HG03565 (cell line): ENCODE measurements at regions not wholly inside any gene's neighbourhood (a gene's known extent, or its start where the extent isn't known, plus 50 kb on each side); places are given as distances from the start of the nearest gene placed in this dataset.
"Not testable (repeated sequence)": the region's sequence is repeated elsewhere in the genome, so short reads cannot be mapped to it uniquely, and the experiment has no call there.

ENCODE experiments used
- ATAC-seq: cut with Tn5 transposase; IDR thresholded peaks from one replicate; pipeline ENCODE4 v1.9.1; 2021; ENCODE audit warnings: mild to moderate bottlenecking, moderate library complexity; ENCODE audit not compliant: unreplicated experiment

DNA sequence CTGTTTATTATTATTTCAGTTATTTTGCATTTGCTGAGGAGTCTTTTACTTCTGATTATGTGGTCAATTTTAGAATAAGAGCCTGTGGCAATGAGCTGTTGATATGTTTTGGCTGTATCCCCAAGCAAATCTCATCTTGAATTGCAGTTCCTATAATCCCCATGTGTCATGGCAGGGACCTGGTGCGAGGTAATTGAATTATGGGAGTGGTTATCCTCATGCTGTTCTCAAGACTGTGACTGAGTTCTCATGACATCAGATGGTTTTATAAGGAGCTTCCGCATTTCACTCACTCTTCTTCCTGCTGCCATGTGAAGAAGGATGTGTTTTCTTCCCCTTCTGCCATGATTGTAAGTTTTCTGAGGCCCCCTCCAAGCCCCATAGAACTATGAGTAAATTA lies 114.9 kb upstream of the SLCO6A1 start:
- no peak for ATAC-seq

DNA sequence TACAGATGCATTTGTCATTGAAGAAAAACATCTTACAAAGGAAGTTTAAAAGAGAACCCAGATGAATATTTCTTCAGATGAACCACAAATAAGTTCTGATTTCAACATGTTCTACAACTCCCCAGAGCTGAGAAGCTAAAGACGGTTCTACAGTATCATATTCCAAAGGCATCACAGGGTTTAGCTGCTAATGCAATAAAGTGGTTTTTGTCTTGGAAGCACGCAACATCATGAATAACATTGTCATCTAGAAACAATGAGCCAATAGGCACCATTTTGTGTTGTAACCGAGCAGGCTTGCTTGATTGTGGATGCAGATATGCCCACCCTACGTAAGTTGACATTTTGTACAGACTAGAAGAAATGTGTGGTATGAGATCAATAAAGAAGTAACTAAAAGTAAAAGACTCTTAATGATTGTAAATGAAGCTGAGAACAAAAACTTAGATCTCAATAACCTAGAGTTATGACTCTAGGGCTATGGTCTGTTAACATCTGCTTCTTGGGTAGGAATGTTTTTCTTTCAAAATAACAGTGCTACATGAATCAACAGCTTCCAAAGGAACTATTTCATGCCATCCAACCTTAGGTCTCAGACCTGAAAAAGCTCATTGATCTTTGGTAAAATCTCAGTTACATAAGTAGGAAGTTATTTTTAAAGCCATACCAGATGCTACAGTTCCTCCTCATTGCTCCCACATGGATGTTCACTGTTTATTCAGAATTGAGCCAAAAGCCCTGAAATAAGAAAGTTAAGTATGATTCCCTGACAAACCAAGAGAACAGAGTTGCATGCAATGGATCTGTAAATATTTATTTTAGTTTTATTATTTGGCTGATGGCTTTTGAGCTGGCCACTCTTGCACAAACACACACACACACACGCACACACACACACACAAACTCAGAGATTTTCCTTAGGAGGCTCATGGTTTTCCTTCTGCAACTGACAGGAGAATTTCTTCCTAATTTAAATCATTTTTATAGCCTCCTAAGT lies 118.7 kb upstream of the SLCO6A1 start:
- ATAC-seq: no peak

DNA sequence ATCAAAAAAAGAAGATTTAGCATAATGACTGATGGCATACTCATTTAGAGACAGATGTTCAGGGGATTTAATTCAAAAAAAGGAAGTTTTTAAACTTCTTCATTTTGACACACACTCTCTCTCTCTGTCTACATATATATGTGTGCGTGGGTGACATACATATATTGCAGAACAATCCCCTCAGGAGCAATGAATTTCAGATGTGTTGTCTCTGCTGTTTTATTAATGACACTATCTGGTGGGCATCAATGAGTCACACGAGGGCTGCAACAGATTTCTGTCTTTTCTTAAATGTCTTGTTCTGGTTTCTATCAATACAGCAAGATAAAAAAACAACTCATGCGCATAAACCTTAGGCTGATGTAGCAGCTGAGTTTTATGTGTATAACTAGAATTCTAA lies 123.5 kb upstream of the SLCO6A1 start:
- no peak for ATAC-seq

DNA sequence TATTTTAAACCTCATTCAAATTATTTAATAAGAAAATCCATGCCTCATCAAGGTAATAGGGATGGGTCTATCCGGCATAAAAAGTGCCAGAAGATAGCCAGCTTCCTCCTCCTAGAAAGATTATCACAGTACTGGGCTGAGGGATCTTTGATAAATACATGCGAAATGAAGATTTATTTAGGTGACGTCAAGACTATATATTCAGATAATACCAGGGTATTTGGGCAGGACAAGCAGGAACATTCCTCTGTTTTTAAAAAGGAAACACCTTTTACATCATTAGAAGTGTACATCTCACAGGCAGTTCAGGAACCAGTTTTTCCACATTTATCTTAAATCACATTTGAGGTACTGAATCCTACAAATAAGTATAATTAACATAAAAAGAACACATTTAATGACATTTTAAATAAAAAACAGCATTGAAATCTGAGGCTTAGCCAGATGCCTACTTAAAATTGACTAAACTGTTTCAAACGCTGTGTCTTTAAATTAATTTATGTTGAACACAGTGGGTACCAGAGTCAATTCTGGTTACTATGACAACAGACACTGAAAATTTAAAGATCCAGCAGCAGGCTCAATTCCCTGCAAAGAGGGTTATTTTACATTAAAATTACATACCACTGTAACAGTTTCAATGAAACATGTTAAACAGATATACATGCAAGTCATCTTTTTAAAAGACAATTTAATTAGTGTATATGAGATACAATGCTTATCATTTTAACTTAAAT lies 124.7 kb upstream of the SLCO6A1 start:
- no peak for ATAC-seq

DNA sequence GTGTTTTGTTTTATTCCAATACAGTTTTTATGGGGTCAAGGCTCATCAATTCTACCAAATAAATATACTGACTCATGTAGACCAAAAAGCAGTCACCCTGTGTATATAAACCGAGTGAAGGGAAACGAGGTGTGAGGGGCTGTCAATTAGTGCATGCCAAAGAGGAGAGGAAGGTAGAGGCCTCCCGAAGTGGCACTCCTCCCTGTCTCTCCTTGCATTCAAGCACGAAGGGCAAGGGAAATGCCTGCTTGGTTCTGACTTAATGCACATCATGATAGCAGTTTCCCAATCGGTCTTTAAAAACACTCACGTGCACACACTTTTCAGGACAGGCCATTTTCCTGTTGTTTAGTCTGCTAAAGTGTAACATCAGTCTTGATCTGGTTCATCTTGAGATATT lies 125.6 kb upstream of the SLCO6A1 start:
- no peak for ATAC-seq

DNA sequence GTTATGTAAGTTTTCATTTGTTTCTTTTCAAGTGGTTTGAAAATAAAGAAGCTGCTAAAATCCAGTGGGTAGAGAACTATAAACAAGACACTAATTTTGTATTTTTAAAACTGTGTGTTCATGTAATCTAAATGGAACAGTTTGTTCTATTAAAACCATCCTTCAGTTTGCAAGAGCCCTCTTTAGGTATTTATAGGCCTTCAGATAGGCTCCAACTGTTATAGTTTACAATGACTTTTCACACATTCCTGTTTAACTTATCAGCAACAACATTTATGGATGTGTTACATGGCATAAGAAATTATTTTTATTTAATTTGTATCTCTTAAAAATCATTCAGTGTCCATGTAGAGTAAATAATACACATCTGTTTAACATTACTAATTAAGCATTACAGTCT lies 126.7 kb upstream of the SLCO6A1 start:
- no peak for ATAC-seq

DNA sequence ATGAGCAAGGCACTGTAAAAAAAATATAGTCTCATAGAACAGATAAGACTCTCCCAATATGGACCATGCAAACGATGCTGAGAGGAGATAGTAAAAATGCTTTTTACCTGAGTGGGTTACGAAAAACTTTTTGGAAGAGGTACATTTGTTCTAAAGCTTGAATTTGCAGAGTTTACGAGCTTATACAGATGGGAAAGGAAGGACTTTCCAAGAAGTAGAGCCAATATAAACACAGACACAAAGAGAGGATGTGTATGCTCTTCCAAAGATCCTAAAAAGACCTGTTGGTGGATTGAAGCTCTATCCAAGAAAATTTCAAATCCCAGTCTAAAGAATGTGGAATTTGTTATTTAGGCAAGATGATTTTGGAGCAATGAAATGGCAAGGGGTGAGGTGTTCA lies 127.1 kb upstream of the SLCO6A1 start:
- ATAC-seq: no peak

DNA sequence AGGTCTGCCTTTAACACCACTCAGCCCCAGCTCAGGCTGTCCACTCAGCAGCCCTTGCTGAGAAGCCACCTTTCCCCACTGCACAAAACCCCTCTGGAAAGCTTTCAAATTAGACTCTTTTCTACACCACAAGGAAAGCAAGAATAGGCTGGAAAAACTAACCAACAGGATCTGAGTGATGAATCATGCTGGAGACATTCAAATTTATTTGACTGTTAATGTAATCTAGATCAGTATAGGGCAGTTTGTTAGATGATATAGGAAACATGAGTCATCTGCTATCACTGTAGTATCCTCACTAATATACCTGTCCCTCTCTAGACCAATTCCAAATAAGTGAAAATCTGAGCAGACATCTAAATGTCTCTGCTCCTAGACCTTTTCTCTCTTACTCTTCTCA lies 127.8 kb upstream of the PAM start:
- no peak for ATAC-seq

DNA sequence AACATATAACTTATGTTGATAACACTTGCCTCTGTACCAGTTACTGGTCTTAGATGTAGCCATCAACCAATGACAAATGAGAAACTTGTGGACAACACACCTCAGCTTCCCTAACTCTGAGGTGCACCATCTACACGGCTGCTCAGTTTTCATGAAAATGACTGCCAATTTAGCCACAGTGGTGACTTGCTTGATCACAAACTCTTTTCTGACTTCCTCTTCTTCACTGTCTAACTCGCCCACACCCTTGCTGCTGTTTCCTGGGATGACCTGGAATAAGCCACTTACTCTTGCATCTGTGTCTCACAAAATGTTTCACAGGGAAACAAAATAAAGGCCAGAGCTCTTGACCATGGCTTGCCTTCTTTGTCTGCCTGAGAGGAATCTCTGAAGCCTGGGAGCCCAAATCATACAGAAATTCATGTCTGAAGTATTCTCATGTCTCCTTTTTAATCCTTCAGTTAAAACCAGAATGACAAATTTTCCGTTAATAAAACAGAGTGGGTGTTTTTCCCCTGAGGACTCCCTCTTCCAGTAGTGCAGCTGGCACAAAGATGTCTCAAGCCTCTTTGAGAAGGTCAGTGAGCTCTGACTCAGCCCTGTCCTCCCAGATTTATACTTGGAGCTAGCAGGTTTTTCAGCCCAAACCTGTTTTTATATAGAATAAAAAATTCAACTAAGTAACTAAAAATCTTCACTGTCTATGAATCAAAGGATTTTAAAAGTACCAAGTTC lies 126.5 kb upstream of the PAM start:
- ATAC-seq: no peak

DNA sequence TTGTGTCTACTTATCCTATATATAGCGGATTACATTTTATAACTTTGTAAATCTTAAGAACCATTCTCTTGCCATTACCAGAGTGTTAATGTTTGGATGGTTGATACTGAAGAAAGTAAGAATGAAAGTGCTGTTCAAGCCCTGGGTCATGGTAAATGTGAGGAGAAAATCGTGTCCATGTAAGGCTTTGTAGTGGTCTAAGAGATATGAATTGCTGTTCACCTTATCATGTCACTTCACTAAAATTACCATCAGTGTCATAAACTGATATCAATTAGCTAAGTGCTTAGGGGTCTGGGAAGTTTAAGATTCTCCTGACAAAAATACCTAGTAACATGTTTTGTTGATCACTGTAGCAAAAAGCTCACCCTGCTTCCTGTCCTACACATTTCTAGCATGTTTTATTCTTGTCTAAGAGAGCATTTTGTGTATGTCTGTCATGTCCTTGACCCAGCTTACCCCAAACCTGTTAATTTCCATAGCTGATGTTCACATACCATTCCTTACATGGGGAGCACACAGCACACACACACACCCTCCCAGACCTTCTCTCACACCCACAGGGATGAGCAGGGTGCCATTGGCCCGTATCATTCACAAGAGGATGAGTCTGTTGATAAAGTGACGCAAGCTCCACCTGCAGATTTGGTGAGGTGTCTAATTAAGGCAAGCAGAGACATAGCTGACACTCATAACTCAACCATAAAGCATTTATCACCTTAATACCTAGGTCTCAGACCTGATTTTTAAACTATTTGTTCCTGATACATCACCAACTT lies 125.1 kb upstream of the PAM start:
- no peak for ATAC-seq

DNA sequence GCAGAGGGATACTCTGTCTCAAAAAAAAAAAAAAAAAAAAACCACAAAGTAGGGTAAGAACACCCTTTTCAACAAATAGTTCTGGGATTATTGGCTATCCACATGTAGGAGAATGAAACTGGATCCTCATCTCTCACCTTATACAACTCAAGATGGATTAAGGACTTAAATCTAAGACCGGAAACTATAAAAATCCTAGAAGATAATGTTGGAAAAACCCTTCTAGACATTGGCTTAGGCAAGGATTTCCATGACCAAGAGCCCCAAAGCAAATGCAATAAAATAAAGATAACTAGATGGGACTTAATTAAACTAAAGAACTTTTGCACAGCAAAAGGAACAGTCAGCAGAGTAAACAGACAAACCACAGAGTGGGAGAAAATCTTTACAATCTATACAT lies 119.7 kb upstream of the PAM start:
- ATAC-seq: not testable (repeated sequence)

DNA sequence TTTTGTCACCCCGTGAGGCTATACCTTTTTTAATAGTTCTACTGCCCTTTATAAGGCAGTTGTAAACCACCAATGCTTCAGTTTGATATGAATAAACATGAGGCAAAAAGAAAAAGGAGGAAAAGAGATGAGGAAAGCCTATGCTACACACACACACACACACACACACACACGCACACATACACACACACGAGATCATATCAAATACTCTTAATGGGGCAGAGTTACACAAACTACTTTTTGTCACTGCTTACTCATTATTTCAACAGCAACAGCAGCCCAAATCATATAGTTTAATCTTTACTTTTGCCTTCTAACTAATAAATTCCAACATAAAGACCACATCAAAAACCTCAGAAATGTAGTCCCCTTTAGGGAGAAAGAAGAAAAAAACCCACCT lies 116.8 kb upstream of the PAM start:
- ATAC-seq: no peak

DNA sequence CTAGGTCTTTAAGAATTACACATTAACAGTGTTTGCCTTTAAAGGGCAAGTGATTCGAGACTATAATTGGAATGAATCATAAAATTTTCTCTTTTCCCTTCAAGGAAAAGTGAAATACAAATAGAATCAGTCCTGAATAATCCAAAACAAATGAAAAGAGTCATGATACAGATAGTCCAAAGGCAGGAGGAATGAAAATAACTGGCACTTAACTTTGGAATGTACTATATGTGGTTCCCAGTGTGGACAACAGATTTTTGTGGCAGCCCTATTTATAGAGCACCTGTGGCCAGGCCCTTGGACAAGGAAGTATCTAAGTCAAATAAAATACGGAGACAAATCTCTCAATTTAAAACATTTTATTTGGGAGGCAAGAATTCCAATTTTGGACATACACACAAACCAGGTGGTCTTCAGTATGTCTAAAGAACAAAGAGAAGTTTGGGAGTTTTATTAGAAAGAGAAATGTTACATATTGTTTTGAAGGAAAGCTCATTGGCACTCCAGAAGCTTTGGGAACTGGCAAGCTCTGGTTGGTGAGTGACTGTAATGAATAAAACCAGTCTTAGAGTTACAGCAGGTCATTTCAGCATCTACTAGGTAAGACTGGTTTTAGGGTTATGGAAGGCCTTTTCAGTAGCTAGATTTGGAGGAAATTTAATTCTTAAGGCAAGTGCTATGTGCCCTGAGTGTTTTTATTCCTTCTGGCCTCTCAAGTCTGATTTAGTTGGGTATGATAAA lies 116.0 kb upstream of the PAM start:
- ATAC-seq: no peak

DNA sequence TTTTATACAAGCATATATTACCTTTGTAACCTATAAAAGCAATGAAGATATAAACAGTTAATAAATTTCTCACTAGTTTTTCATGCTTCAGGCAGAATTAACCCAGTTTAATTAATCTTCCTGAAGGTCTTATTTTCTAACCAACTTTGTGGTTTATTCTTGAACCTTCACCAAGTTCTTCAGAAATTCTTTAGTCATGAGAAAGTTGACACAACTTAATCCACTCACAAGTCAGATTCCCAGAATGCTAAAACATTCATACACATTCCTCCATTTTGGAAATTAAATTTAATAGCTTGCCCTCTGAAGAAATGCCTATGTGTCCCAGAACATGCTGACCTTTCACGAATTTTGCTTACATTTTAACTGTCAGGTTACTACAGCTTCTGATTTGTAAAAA lies 105.4 kb upstream of the PAM start:
- ATAC-seq: no peak

DNA sequence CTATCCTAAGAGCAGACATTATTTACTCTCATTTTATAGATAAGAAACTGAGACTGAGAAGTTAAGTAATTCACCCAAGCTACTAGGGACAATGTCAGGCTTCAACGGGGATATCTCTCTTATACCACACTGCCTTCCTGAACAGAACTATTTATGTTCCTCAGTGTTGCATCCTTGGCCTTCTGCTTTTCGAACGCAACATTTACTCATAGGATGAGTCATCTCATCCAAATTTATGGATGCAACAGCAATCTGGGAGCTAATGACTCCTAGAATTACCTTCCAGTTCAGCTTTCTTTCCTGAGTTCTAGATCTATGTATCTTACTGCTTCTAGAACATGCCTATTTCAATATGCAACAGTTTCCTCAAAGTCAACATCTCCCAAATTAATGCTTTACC lies 103.6 kb upstream of the PAM start:
- ATAC-seq: no peak

DNA sequence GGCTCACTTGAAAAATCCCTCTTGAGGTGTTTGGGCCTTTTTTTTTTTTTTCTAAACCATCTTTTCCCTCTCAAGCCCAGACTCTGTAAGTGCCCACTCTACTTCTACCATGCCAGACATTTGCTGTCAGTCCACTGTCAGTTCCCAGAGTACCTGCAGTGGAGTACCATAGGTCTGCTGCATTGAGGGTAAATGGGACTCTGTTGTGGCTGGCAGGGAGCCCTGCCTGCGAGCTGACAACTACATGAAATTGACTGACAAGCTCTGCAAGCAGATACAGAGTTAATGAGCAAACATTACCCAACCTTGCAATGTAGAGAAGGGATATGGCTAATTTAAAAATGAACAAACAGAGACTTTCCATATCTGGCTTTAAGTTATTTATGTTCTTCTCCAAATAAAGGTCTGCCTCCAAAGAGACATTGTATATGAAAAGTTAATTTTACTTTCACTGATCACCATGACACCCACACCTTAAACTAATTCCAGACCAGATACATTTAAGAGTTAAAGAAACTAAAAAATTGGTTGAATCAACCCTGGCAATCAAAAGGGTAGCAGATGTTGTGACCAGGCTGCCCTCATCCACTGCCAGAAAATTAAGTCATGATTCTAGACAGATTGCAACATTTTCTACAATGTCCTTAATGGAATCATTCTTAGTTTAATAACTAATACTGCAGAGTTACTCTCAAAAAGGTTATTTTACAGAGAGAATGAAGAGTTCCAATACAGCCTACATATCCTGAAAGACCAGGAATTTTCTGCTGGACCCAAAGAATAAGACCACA lies 100.4 kb upstream of the PAM start:
- no peak for ATAC-seq

DNA sequence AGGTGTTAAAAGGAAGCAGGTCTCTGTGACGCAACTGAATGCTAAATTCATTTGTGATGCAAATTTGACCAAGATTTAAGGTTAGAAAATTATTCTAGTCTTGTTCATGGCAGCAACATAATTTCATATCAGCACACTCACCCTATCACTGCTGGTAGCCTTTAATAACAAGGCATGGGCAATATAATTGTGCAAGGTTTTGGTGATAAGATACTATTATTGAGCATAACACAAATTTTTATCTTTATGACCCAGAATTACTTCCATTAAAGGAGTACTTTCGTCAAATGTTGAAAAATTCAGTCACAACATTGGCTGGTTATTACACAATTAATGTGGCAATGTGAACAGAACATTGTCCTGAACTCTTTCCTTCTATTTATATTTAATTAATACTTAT lies 96.0 kb upstream of the PAM start:
- ATAC-seq: no peak

DNA sequence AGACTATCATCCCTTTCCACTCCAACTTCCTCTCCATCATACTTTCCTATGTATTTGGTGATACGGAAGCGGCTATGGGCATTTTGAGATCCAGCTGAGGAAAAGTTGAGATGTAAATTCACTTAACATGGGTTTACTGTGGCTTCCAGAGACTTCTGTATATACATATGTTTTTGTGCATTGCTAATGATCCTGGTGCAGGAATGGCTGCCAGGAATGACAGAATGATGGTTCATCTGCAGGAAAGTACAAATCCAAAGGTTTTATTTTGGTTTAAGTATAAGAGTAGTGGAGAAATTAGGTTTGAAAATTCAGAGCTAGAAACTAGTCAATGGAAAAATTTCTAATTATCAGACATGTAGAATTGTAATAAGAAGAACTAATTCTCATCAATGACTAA lies 95.0 kb upstream of the PAM start:
- no peak for ATAC-seq
